ENCODE measurements at regions not wholly inside any gene's neighbourhood (a gene's known extent, or its start where the extent isn't known, plus 50 kb on each side); places are given as distances from the start of the nearest gene placed in this dataset.

- peak; percentile 10 for DNase-seq (ENCODE audit: low spot score)
These were observed 282.9 kb upstream of the N4BP1 start for GRCh38 chr16:48892893-48893292.

DNA sequence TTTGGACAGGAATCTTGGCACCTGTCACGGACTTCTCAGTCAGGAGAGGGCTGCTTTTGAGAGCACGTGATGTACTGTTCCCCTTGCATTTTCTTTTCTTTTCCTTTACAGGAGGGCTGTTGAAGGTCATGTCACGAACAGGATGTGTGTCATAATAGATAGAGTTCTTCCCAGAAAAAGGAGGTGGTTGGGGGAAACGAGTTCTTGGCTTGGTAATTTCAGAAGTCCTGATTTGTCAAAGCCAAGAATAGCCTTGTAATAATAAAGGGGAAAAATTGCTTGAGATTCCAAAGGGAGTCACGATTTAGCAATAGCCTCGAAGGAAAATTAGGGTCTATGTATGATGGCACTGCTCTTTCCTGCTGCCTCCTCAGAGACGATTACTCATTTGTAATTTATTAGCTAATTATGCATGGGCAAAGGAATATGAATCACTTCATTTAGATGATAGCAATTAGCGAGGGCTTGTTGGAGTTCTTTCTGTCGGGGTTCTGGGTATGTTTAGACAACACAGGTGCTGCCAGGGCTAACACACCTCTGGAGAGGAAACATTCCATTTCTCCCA lies 277.7 kb upstream of the N4BP1 start:
- DNase-seq (ENCODE audit: low spot score) = no peak

DNA sequence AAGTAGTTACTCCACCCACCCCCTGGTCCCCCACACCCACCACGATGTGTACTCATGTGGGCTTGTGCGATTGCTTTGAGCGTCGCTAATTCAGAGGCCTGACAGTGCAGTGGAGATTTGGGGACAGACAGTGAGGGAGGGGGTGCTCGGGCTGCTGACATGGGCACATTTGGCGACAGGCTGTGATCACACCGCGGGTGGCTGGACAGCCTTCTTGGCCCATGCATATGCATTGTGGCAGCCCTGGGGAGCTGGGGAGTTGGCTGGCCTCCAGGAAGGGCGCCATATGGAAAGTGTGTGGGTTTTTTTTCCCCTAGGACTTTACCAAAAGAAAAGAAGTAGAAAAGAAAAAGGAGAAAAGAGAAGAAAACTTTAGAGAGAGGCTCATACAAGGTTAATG lies 275.5 kb upstream of the N4BP1 start:
- DNase-seq (ENCODE audit: low spot score) = no peak

GRCh38 chr16:48881272-48881671 lies 271.3 kb upstream of the N4BP1 start:
- DNase-seq (ENCODE audit: low spot score) = no peak

DNA sequence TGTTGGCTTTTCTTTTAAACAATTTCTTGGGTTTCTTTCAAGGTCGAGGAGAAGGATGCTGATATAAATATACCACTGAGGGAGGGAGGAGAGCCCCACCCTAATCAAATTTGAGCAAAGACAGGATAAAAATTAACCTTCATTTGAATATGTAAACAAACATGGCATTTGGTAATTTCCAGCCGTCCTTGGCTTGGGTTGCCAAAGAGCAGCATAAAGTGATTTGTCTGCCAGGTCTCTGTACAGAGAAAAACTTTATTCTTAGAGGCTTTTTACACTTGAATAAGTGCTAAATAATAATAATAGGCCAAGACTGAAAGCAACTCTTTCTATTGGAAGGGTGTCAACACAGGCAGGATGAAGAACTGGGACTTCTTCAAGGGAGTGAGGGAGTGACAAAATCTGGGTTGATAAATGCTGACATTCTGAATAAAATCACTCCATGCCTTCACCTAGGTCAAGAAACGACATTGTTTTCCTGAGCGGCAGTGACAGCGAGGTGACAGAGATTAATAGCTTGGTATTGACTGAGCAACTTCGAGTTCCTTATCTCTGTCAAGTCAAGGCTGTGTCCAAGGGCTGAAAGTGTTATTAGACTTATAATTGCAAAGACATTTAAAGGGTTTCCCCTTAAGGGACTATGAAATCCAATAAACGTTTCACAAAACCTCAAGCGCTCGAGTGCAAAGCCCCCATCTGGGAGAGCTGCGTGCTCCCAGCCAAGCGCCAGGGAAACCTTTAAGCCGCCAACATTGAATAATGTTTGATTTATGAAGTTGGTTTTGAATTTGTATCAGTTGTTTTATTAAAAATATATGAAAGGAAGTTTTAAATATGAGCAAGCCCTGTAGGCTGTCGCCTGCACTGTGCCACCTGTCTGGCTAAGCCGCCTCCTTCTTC lies 269.5 kb upstream of the N4BP1 start:
- DNase-seq (ENCODE audit: low spot score) = no peak

- DNase-seq (ENCODE audit: low spot score) = no peak
These were observed 268.0 kb upstream of the N4BP1 start for GRCh38 chr16:48877946-48878345.

DNA sequence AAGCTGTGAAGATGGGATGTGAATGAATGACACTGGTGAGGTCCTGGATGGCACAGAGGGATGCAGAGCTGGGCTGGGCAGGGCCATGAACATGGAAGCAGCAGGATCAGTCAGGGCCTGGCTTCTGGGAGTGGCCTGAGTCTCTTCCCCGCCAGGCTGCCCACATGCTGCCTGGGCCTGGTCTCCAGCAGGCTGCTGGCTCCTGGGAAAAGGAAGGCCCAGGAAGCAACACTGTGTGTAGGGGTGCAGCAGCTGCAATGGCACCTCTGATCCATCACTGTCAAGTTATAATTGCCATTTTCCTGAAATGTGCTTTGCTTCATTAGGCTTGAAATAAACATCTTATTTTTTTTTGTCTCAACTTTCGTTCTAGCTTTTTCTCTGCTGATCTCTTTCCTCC lies 260.2 kb upstream of the N4BP1 start:
- DNase-seq (ENCODE audit: low spot score) = no peak

- DNase-seq (ENCODE audit: low spot score) = no peak
These were observed 255.5 kb upstream of the N4BP1 start for GRCh38 chr16:48865520-48865919.

- no peak for DNase-seq (ENCODE audit: low spot score)
These were observed 254.1 kb upstream of the N4BP1 start for GRCh38 chr16:48864055-48864454.

GRCh38 chr16:48862087-48862532 lies 252.1 kb upstream of the N4BP1 start:
- DNase-seq (ENCODE audit: low spot score) = peak; percentile 35

- no peak for DNase-seq (ENCODE audit: low spot score)
These were observed 250.4 kb upstream of the N4BP1 start for GRCh38 chr16:48860341-48860740.

DNA sequence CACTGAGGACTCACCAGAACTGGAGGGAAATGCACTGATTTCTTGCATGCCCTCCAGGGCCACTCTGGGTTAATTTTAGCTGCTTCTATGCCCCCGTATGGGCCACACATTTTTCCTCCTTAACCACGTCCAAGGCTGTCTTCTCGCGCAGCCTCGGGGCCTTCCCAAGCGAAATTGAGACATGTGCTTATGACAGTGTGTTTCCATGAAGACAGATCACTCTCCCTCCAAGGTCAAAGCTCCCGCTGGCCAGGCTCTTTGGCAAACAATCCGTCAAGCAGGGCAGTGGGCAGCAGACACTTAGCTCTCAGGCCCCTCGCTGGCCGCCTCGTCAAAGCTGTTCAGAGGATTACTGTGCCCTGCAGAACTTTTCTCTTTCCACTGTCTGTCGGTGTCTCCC lies 243.0 kb upstream of the N4BP1 start:
- DNase-seq (ENCODE audit: low spot score) = no peak

- no peak for DNase-seq (ENCODE audit: low spot score)
These were observed 242.5 kb upstream of the N4BP1 start for GRCh38 chr16:48852458-48852857.

- DNase-seq (ENCODE audit: low spot score) = no peak
These were observed 240.3 kb upstream of the N4BP1 start for GRCh38 chr16:48850097-48850770.

- no peak for DNase-seq (ENCODE audit: low spot score)
These were observed 236.3 kb upstream of the N4BP1 start for GRCh38 chr16:48846277-48846676.

DNA sequence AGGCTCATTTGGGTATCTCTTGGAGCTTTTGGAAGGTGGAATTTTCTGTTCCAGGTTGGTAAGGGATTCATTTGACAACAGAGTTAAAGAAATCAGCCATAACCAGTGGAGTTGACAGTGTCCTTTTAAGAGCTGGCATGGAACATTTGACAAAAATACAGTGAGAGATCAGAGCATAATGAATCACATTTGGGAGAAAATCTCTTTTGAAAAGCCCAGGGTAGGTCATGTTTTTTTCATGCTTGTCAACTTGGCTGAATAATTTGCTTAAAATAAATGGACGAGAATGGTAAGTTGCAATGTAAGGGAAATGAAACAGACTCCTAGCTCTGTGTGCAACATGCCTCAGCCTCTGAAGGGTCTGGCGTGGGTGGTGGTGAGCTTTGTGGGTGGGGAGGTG lies 235.3 kb upstream of the N4BP1 start:
- no peak for DNase-seq (ENCODE audit: low spot score)

GRCh38 chr16:48838349-48838748 lies 228.4 kb upstream of the N4BP1 start:
- DNase-seq (ENCODE audit: low spot score) = no peak

- no peak for DNase-seq (ENCODE audit: low spot score)
These were observed 226.7 kb upstream of the N4BP1 start for GRCh38 chr16:48836636-48837035.

DNA sequence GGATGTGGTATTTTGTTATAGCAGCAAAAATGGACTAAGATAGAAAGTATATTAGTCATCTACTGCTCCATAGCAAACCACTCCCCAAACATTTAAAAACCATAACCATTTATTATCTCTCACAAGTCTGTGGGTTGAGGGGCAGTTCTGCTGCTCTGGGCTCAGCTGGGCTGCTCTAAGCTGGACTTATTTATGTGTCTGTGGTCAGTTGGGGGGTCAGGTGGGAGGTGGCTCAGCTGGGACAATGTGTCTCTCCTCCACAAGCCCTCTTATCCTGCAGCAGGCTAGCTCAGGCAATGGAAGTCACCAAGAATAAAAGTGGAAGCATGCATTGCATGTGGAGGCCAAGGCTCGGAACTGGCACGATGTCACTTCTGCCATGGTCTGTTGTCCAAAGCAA lies 226.1 kb upstream of the N4BP1 start:
- DNase-seq (ENCODE audit: low spot score) = no peak

DNA sequence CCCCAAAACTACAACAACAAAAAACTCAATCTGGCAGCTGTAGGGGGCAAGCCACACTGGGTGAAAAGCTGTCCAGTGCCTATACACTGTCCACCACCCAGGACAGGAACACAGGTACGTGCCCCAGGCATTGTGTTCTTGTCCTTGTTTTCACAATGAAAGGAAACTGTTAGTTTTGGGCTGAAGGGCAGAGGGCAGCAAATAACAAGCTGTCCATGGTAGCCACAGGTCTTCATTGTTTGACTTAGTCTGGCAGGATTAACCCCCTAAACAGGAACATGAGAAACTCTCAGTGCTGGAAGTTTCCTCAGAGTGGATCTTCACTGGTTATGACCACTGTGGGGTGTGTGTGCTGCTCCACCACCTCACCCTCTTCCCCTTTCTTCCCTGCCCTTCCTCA lies 224.6 kb upstream of the N4BP1 start:
- DNase-seq (ENCODE audit: low spot score) = no peak

DNA sequence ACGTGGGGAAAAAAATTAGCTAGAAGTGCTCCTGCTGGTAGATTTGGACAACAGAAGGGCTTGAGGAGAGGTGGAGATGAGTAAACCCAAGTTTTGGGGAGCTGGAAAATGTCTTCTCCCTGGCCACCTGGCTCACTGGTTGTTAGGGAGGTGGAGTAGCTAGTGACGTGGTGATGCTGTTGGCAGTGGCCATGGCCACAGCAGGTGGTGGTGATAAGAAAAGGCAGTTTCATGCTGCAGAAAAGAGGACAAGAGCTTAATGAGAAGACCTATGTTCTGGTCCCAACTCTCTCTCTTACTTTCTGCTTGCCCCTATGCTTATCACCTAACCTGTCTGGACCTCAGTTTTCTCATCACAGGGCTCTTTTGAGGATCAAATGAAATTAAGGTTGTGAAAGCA lies 223.5 kb upstream of the N4BP1 start:
- no peak for DNase-seq (ENCODE audit: low spot score)

DNA sequence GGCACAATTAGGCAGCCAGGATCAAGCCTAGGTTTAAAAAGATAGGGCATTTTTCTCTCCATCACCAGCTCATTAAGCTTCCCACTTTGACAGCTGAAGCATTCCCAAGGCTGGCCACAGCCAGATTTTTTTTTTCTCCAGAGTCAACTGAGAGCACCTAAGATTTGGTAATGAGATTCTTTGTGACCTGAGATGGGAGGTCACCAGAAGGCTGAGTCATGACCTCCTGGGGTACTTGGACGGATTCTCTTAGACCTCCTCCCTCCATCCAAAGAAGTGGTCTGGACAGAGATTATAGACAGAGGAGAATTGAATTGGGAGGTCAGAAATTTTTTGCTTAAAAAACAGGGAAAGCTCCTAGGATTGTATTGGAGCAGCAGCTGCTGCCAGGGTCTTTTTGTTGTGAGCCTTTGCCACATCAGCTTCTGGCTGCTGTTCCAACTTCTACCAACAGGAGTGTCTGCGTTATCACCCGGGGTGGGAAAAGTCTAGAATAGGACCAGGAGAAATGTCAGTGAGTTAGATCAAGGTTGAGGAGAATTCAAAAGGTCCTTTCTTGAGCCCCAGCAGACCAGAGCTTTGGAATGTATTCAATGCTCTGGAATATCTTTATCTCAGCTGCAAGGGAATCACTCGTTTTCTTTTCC lies 221.2 kb upstream of the N4BP1 start:
- peak; percentile 14 for DNase-seq (ENCODE audit: low spot score)
